ENCODE measurements at regions not wholly inside any gene's neighbourhood (a gene's known extent, or its start where the extent isn't known, plus 50 kb on each side); places are given as distances from the start of the nearest gene placed in this dataset.

- no peak overlapping the region for H3K4me3 ChIP-seq (ENCODE audit: control insufficient read depth, low read depth, low read length)
- TF ChIP-seq CTCF (IDR thresholded peaks at IDR 0.05; ENCODE audit: control insufficient read depth, insufficient read depth, low read depth, low read length, missing control alignments) = no peak
- no peak for DNase-seq (ENCODE audit: low read depth)
These were observed 436.6 kb upstream of the MPDZ start for GRCh38 chr9:13716090-13716489.

- no peak overlapping the region for H3K4me3 ChIP-seq (ENCODE audit: control insufficient read depth, low read depth, low read length)
- no peak for DNase-seq (ENCODE audit: low read depth)
- TF ChIP-seq CTCF (IDR thresholded peaks at IDR 0.05; ENCODE audit: control insufficient read depth, insufficient read depth, low read depth, low read length, missing control alignments) = no peak
These were observed 435.9 kb upstream of the MPDZ start for GRCh38 chr9:13715430-13715829.

GRCh38 chr9:13707612-13708576 is 428.4 kb upstream of the MPDZ start:
- H3K4me3 ChIP-seq (ENCODE audit: control insufficient read depth, low read depth, low read length) = no peak overlapping the region
- TF ChIP-seq CTCF (IDR thresholded peaks at IDR 0.05; ENCODE audit: control insufficient read depth, insufficient read depth, low read depth, low read length, missing control alignments) = no peak
- DNase-seq (ENCODE audit: low read depth) = no peak

- DNase-seq (ENCODE audit: low read depth) = no peak
- TF ChIP-seq CTCF (IDR thresholded peaks at IDR 0.05; ENCODE audit: control insufficient read depth, insufficient read depth, low read depth, low read length, missing control alignments) = no peak
- H3K4me3 ChIP-seq (ENCODE audit: control insufficient read depth, low read depth, low read length) = no peak overlapping the region
These were observed 426.4 kb upstream of the MPDZ start for GRCh38 chr9:13705918-13706317.

- H3K4me3 ChIP-seq (ENCODE audit: control insufficient read depth, low read depth, low read length) = no peak overlapping the region
- no peak for TF ChIP-seq CTCF (IDR thresholded peaks at IDR 0.05; ENCODE audit: control insufficient read depth, insufficient read depth, low read depth, low read length, missing control alignments)
These were observed 425.9 kb upstream of the MPDZ start for GRCh38 chr9:13705373-13705772.

GRCh38 chr9:13690595-13690994 is 411.1 kb upstream of the MPDZ start:
- no peak for DNase-seq (ENCODE audit: low read depth)
- no peak for TF ChIP-seq CTCF (IDR thresholded peaks at IDR 0.05; ENCODE audit: control insufficient read depth, insufficient read depth, low read depth, low read length, missing control alignments)

More at GRCh38 chr9:13705373-13705772, 425.9 kb upstream of the MPDZ start:
- DNase-seq (ENCODE audit: low read depth) = no peak

More at GRCh38 chr9:13690595-13690994, 411.1 kb upstream of the MPDZ start:
- no peak overlapping the region for H3K4me3 ChIP-seq (ENCODE audit: control insufficient read depth, low read depth, low read length)

Data from AG09309 (cell line).